ENCODE measurements at regions not wholly inside any gene's neighbourhood (a gene's known extent, or its start where the extent isn't known, plus 50 kb on each side); places are given as distances from the start of the nearest gene placed in this dataset.

GRCh38 chr4:15253349-15253748 is 174.5 kb upstream of the C1QTNF7 start:
- no peaks in the 10 kb centered on the region for H3K36me3 Mint-ChIP-seq (ENCODE audit: insufficient read depth)
- H3K4me1 Mint-ChIP-seq (ENCODE audit: low read depth): peaks cover 4% of the 10 kb centered on the region
- no peaks in the 10 kb centered on the region for H3K27me3 Mint-ChIP-seq (ENCODE audit: low read depth)
- H3K9me3 Mint-ChIP-seq: no peaks in the 10 kb centered on the region
- DNase-seq: no peak
- no peak overlapping the region for H3K4me3 Mint-ChIP-seq
- ATAC-seq: no peak

GRCh38 chr4:15254236-15254880 is 173.5 kb upstream of the C1QTNF7 start:
- H3K9me3 Mint-ChIP-seq: no peaks in the 10 kb centered on the region
- DNase-seq (no peak), ATAC-seq (no peak)
- no peaks in the 10 kb centered on the region for H3K27me3 Mint-ChIP-seq (ENCODE audit: low read depth)
- H3K4me1 Mint-ChIP-seq (ENCODE audit: low read depth): peaks cover 4% of the 10 kb centered on the region
- no peaks in the 10 kb centered on the region for H3K36me3 Mint-ChIP-seq (ENCODE audit: insufficient read depth)
- no peak overlapping the region for H3K4me3 Mint-ChIP-seq

GRCh38 chr4:15255537-15255936 is 172.3 kb upstream of the C1QTNF7 start:
- DNase-seq (no peak), ATAC-seq (no peak)
- Mint-ChIP-seq H3K9me3 (no peaks in the 10 kb centered on the region), H3K4me1 (ENCODE audit: low read depth) (peaks cover 4% of the 10 kb centered on the region), H3K36me3 (ENCODE audit: insufficient read depth) (no peaks in the 10 kb centered on the region), H3K27me3 (ENCODE audit: low read depth) (peaks cover under 1% of the 10 kb centered on the region), H3K4me3 (no peak overlapping the region)

DNA sequence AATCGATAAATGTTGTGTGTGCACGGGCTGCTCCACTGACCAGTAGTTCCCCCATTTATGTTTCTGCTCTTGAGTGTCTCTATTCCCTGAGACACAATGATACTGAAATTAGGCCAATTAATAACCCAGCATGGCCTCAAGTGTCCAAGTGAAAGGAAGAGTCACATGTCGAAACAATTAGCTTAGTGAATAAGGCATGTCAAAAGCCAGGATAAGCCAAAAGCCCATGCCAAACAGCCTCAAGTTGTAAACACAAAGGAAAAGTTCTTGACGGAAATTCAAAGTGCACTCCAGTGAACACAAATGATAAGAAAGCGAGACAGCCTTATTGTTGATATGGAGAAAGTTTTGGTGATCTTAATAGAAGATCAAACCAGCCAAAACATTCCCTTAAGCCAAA is 167.1 kb upstream of the C1QTNF7 start:
- H3K36me3 Mint-ChIP-seq (ENCODE audit: insufficient read depth): no peaks in the 10 kb centered on the region
- H3K4me1 Mint-ChIP-seq (ENCODE audit: low read depth): no peaks in the 10 kb centered on the region
- H3K9me3 Mint-ChIP-seq: peaks cover 15% of the 10 kb centered on the region
- no peak overlapping the region for H3K4me3 Mint-ChIP-seq
- peaks cover 2% of the 10 kb centered on the region for H3K27me3 Mint-ChIP-seq (ENCODE audit: low read depth)
- DNase-seq (no peak), ATAC-seq (no peak)

DNA sequence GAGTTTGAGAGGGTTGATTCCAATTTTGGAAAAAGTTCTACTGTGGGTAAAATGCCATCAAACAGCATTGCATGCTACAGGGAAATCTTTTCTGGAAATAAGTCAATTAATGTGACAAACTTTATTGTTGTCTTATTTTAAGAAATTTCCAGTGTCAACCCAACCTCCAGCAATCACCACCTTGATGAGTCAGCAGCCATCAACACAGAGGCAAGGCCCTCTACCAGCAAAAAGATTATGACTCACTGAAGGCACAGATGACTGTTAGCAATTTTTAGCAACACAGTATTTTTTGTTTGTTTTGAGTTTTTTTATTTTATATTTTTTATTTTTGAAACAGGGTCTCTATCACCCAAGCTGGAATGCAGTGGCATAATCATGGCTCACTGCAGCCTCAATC is 165.4 kb upstream of the C1QTNF7 start:
- Mint-ChIP-seq H3K4me1 (ENCODE audit: low read depth) (no peaks in the 10 kb centered on the region), H3K36me3 (ENCODE audit: insufficient read depth) (no peaks in the 10 kb centered on the region), H3K4me3 (no peak overlapping the region), H3K27me3 (ENCODE audit: low read depth) (peaks cover 2% of the 10 kb centered on the region), H3K9me3 (peaks cover 21% of the 10 kb centered on the region)
- DNase-seq (no peak), ATAC-seq (peak in 1 of 2 donors; percentile 46)

GRCh38 chr4:15270201-15270600 is 157.6 kb upstream of the C1QTNF7 start:
- Mint-ChIP-seq H3K4me3 (no peak overlapping the region), H3K36me3 (ENCODE audit: insufficient read depth) (peaks cover 2% of the 10 kb centered on the region), H3K27me3 (ENCODE audit: low read depth) (no peaks in the 10 kb centered on the region), H3K4me1 (ENCODE audit: low read depth) (no peaks in the 10 kb centered on the region), H3K9me3 (peaks cover 32% of the 10 kb centered on the region)
- no peak for DNase-seq
- ATAC-seq: no peak

- ATAC-seq (no peak), DNase-seq (no peak)
- Mint-ChIP-seq H3K36me3 (ENCODE audit: insufficient read depth) (no peaks in the 10 kb centered on the region), H3K27me3 (ENCODE audit: low read depth) (no peaks in the 10 kb centered on the region), H3K4me3 (no peak overlapping the region), H3K9me3 (no peaks in the 10 kb centered on the region), H3K4me1 (ENCODE audit: low read depth) (no peaks in the 10 kb centered on the region)
These were observed 141.8 kb upstream of the C1QTNF7 start for GRCh38 chr4:15286041-15286440.

DNA sequence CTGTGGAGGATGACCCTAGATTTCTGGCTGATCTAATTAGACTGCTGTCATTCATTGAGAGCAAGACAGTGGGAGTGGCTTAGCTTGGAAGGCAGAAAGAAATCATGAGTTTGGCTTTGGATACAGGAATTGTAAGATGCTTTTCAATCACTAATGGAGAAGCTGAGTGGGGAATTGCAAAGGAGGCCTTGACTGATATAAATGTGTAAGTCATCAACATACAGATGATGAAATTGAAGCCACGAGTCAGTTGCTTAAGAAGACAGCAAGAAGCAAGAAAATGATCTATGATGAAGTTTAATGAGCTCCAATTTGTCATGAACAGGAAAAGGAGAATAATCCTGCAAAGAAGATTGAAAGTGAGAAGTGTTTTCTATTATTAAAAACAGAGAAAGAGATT is 136.7 kb upstream of the C1QTNF7 start:
- H3K4me1 Mint-ChIP-seq (ENCODE audit: low read depth): no peaks in the 10 kb centered on the region
- H3K9me3 Mint-ChIP-seq: no peaks in the 10 kb centered on the region

GRCh38 chr4:15293711-15294110 is 134.1 kb upstream of the C1QTNF7 start:
- Mint-ChIP-seq H3K4me3 (no peak overlapping the region), H3K36me3 (ENCODE audit: insufficient read depth) (no peaks in the 10 kb centered on the region), H3K27me3 (ENCODE audit: low read depth) (no peaks in the 10 kb centered on the region), H3K4me1 (ENCODE audit: low read depth) (no peaks in the 10 kb centered on the region), H3K9me3 (no peaks in the 10 kb centered on the region)
- DNase-seq: no peak
- ATAC-seq: no peak

More for the DNA sequence above, 136.7 kb upstream of the C1QTNF7 start:
- no peak for ATAC-seq
- Mint-ChIP-seq H3K4me3 (no peak overlapping the region), H3K27me3 (ENCODE audit: low read depth) (no peaks in the 10 kb centered on the region), H3K36me3 (ENCODE audit: insufficient read depth) (no peaks in the 10 kb centered on the region)
- DNase-seq: no peak

DNA sequence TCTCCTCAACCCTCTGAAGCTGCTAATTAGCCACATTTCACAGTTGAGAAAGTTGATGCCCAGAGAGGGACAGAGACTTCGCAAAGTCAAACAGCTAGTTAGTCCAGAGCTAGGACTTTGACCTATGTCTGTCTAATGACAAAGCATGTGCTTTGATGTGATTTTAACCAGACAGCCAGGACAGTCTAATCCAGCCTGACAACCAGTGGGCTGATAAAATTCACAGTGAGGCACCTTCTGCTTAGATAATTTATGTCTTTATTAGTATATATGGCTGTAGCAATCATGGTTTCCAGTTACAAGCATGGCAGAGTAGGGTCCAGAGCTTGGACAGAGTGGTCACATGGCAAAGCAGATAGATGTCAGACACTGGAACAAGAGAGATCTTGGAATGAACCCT is 133.6 kb upstream of the C1QTNF7 start:
- Mint-ChIP-seq H3K27me3 (ENCODE audit: low read depth) (no peaks in the 10 kb centered on the region), H3K4me3 (no peak overlapping the region), H3K36me3 (ENCODE audit: insufficient read depth) (no peaks in the 10 kb centered on the region), H3K9me3 (no peaks in the 10 kb centered on the region), H3K4me1 (ENCODE audit: low read depth) (no peaks in the 10 kb centered on the region)
- ATAC-seq (no peak), DNase-seq (no peak)

DNA sequence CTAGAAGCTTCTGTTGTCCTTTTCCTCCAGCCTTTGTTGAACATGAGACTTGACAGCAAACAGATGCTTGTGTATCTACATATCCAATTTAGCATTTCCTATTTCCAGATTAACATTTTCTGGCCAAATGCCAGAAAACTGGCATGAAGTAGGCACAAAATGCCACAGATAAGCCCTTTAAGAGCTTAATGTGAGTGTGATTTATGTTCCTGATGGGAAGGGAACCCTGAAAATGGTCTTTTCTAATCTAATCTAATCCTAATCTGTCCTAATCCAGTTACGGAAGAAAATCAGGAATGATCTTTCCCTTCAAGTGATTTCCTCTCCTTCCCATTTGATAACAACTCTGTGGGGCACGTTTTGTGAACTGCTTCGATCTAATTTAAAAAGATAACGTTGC is 133.0 kb upstream of the C1QTNF7 start:
- Mint-ChIP-seq H3K36me3 (ENCODE audit: insufficient read depth) (no peaks in the 10 kb centered on the region), H3K4me3 (no peak overlapping the region), H3K9me3 (no peaks in the 10 kb centered on the region), H3K4me1 (ENCODE audit: low read depth) (no peaks in the 10 kb centered on the region), H3K27me3 (ENCODE audit: low read depth) (no peaks in the 10 kb centered on the region)
- DNase-seq (no peak), ATAC-seq (no peak)

GRCh38 chr4:15295421-15296162 is 132.2 kb upstream of the C1QTNF7 start:
- no peaks in the 10 kb centered on the region for H3K36me3 Mint-ChIP-seq (ENCODE audit: insufficient read depth)
- ATAC-seq: no peak
- H3K4me3 Mint-ChIP-seq: no peak overlapping the region
- H3K4me1 Mint-ChIP-seq (ENCODE audit: low read depth): no peaks in the 10 kb centered on the region
- DNase-seq: no peak
- H3K9me3 Mint-ChIP-seq: no peaks in the 10 kb centered on the region
- no peaks in the 10 kb centered on the region for H3K27me3 Mint-ChIP-seq (ENCODE audit: low read depth)

DNA sequence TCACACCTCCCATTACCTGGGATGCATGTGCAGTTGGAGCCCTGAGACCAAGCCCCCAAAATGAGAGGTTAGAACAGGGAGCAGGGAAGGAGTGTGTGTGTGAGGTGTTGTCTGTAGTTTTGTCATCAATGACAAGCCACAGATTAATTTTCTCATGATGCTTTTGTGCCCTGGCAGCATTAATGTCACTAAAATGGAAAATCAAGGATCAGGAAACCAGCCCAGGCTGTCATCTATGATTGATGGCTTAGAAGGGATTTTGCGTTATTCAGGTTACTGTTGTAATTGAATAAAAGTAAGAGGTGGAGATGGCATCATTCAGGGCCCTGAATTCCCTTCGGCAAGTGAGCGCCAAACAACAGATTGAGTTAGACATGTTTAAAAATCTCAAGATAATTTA is 130.5 kb upstream of the C1QTNF7 start:
- Mint-ChIP-seq H3K36me3 (ENCODE audit: insufficient read depth) (no peaks in the 10 kb centered on the region), H3K9me3 (no peaks in the 10 kb centered on the region), H3K27me3 (ENCODE audit: low read depth) (no peaks in the 10 kb centered on the region)

DNA sequence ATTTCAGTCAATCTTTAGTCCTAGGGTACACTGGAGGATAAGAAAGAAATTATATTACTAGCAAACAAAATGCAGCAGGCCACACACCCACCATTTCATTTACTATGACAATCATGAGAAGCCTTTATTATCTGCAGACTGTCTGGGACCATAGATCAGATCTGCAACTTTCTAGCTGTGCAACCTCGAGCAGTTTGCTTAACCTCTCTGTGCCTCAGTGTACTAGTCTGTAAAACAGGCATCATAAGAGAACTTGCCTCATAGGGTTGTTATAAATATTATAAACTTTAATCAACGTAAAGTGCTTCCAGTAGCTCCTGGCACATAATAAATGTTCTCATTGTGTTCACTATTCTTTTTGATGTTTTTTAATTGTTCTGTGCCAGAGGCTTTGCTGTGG is 128.2 kb upstream of the C1QTNF7 start:
- ATAC-seq: no peak
- no peaks in the 10 kb centered on the region for H3K27me3 Mint-ChIP-seq (ENCODE audit: low read depth)
- H3K4me3 Mint-ChIP-seq: no peak overlapping the region

More for the DNA sequence above, 130.5 kb upstream of the C1QTNF7 start:
- H3K4me1 Mint-ChIP-seq (ENCODE audit: low read depth): no peaks in the 10 kb centered on the region
- ATAC-seq: no peak
- DNase-seq: no peak
- no peak overlapping the region for H3K4me3 Mint-ChIP-seq

DNA sequence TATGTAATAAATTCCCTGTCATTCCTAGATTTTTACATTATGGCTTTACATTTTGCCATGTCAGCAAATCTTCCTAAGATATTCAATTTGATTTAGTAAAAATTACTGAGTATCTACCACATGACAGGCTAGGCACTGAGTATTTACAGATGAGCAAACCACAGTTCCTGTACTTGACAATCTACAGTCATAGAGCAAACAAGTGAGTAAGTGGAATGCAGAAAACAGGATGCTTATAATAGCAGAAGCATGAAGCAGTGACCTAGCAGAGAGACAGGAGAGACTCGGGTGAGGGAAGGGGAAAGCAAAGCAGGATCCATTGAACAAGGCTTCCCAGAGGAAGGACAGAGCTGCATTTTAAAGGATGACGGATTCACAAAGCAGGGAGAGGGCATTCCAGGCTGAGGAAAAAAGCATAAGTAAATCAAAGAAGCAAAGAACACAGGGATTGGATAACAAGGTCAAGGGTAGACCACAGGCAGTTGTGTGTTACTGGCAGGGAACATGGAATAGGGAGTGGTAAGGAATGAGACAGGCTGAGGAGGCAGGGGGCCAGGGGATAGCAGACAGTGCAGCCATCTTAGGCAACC is 124.7 kb upstream of the C1QTNF7 start:
- H3K9me3 Mint-ChIP-seq: no peaks in the 10 kb centered on the region
- no peaks in the 10 kb centered on the region for H3K27me3 Mint-ChIP-seq (ENCODE audit: low read depth)
- DNase-seq (no peak), ATAC-seq (no peak)
- no peaks in the 10 kb centered on the region for H3K36me3 Mint-ChIP-seq (ENCODE audit: insufficient read depth)
- H3K4me3 Mint-ChIP-seq: no peak overlapping the region
- no peaks in the 10 kb centered on the region for H3K4me1 Mint-ChIP-seq (ENCODE audit: low read depth)

More for the DNA sequence above, 128.2 kb upstream of the C1QTNF7 start:
- no peaks in the 10 kb centered on the region for H3K9me3 Mint-ChIP-seq
- DNase-seq: no peak
- no peaks in the 10 kb centered on the region for H3K36me3 Mint-ChIP-seq (ENCODE audit: insufficient read depth)
- H3K4me1 Mint-ChIP-seq (ENCODE audit: low read depth): no peaks in the 10 kb centered on the region
